ENCODE measurements at regions not wholly inside any gene's neighbourhood (a gene's known extent, or its start where the extent isn't known, plus 50 kb on each side); places are given as distances from the start of the nearest gene placed in this dataset.

DNA sequence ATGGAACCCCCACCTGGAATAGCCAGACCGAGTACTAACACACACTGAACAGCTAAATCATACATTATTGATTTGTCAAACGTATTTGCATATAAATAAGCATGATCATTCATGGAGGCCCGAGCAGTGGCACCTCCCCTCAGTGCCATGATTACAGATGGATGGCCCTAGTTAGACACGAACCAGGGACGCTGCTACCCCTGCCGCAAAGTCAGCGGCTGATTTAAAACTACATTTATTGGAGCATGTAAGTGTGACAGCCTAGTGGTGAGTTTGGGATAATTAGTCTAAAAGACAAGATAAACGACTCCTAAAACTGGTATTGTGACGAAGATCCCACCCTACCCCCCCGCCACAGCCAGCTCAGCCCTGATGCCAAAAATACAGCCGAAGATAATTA is 159.1 kb upstream of the MAFB start:
- CTCF ChIA-PET = interaction anchor here (0.6 to 1.7 kb wide), 3 partner anchors 23 to 115 kb away, joined by 3 to 6 read pairs (median 5); no protein-coding TSS in a partner anchor
- TF ChIP-seq, protein P1, sequence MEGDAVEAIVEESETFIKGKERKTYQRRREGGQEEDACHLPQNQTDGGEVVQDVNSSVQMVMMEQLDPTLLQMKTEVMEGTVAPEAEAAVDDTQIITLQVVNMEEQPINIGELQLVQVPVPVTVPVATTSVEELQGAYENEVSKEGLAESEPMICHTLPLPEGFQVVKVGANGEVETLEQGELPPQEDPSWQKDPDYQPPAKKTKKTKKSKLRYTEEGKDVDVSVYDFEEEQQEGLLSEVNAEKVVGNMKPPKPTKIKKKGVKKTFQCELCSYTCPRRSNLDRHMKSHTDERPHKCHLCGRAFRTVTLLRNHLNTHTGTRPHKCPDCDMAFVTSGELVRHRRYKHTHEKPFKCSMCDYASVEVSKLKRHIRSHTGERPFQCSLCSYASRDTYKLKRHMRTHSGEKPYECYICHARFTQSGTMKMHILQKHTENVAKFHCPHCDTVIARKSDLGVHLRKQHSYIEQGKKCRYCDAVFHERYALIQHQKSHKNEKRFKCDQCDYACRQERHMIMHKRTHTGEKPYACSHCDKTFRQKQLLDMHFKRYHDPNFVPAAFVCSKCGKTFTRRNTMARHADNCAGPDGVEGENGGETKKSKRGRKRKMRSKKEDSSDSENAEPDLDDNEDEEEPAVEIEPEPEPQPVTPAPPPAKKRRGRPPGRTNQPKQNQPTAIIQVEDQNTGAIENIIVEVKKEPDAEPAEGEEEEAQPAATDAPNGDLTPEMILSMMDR (conservative IDR thresholded peaks at IDR 0.05; ENCODE audit: low read depth) = no peak
- DNase-seq (ENCODE audit: low spot score) = no peak
- POLR2A ChIA-PET (ENCODE audit: low non-redundant PET) = no interaction called here
- no peak overlapping the region for H3K27ac ChIP-seq

DNA sequence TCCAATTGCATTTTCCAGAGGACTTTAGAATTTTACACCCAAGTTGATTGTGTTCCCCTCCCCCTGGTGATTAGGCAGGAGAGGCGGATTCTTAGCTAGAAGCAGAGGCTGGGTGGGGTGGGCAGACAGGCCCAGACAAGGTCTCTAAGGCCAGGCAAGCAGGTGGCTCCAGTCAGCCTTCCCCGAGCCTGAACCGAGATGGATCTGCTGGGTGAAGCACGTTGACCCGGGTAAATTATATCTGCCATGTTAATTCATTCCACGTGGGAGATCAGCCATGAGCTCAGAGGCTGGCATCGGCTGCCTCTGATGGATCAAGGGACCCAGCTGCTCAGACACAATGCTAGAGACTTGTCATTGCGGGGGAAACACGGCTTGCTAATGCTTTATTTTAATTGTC is 159.5 kb upstream of the MAFB start:
- TF ChIP-seq, protein P1 (conservative IDR thresholded peaks at IDR 0.05; ENCODE audit: low read depth) = no peak
- ChIA-PET POLR2A (ENCODE audit: low non-redundant PET) (no interaction called here), CTCF (interaction anchor here (0.6 to 1.7 kb wide), 4 partner anchors 12 to 114 kb away, joined by 3 to 8 read pairs (median 6); no protein-coding TSS in a partner anchor)
- no peak for DNase-seq (ENCODE audit: low spot score)
- no peak overlapping the region for H3K27ac ChIP-seq

DNA sequence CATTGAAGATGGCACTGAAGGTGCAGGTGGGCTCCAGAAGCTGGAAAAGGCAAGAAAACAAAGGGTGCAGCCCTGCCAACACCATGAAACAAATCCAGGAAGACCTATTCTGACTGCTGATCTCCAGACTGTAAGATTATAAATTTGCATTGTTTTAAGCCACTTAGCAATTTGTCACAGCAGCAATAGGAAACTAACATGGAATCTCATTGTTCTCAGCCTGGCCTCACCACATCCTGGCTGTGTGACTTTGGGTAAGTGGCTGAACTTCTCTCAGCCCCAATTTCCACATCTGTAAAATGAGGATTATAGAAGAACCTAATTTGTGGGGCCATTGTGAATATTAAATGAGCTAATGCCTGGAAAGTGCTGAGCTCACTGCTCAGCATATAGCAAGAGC is 160.4 kb upstream of the MAFB start:
- no peak overlapping the region for H3K27ac ChIP-seq
- POLR2A ChIA-PET (ENCODE audit: low non-redundant PET) = no interaction called here
- CTCF ChIA-PET = interaction anchor here (0.7 kb wide), 1 partner anchor 108 kb away, joined by 3 read pairs; no protein-coding TSS in a partner anchor
- TF ChIP-seq, protein P1 (conservative IDR thresholded peaks at IDR 0.05; ENCODE audit: low read depth) = no peak
- DNase-seq (ENCODE audit: low spot score) = no peak

DNA sequence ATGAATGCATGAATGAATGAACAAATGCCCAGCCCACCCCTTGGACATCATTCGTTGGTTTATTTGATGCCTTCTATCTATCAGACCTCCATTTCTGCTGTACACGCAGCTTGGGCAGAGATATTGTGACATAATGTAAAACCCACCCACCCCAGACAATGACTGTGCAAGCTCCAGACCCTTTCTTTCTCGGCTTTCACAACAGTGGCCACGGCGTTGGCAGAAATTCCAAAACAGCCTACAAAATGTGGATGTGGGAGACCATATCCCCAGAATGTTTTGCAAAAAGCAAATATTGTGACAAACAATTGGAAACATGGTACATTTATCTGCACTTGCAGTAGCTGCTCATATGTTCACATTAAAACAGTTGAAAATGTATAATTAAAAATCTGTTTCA is 162.0 kb upstream of the MAFB start:
- no peak overlapping the region for H3K27ac ChIP-seq
- CTCF ChIA-PET = interaction anchor here (1.0 kb wide), 1 partner anchor 12 kb away, joined by 3 read pairs; no protein-coding TSS in a partner anchor
- DNase-seq (ENCODE audit: low spot score) = no peak
- TF ChIP-seq, protein P1 (conservative IDR thresholded peaks at IDR 0.05; ENCODE audit: low read depth) = no peak
- POLR2A ChIA-PET (ENCODE audit: low non-redundant PET) = no interaction called here

DNA sequence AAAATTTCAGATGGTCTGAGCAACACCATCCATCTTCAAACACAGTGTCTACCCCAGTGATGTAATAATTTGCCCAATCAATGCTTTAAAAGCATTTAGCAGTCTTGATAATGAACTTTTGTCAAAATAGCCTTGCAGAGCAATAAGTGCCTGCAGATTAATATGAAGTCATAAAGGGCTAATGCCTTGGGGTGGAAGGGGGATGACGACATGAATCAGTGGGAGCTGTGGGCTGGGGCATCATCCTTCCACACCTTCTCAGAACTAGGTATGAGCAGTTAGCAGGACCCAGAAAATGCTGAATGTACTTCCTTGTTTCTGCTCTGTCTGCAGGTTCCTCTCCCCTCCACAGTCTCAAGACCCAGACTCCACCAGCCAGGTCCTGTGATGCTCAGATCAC is 166.2 kb upstream of the MAFB start:
- CTCF ChIA-PET = no interaction called here
- POLR2A ChIA-PET (ENCODE audit: low non-redundant PET) = no interaction called here
- H3K27ac ChIP-seq = no peak overlapping the region
- no peak for DNase-seq (ENCODE audit: low spot score)
- TF ChIP-seq, protein P1 (conservative IDR thresholded peaks at IDR 0.05; ENCODE audit: low read depth) = no peak

DNA sequence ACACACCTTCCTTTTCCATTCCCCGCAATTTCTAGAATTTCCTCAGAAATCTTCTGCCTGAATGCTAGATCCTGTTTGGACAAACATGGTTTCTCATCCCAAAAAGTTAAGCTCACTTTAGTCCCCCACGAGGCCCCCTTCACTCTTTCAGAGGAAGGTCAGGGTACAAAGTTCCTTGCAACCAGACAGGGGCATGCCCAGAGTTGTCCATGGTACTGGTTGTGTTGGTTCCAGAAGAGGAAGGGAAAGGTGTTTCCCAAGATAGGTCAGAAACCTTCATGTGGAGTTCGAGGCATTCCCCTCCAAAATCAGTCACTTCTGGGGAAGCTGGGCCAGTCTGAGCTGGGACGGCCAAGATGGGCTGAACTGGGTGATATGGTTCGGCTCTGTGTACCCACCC is 167.6 kb upstream of the MAFB start:
- CTCF ChIA-PET = interaction anchor here (0.6 kb wide), 1 partner anchor 80 kb away, joined by 4 read pairs; no protein-coding TSS in a partner anchor

More for the DNA sequence above, 167.6 kb upstream of the MAFB start:
- no peak for DNase-seq (ENCODE audit: low spot score)
- POLR2A ChIA-PET (ENCODE audit: low non-redundant PET) = no interaction called here
- TF ChIP-seq, protein P1 (conservative IDR thresholded peaks at IDR 0.05; ENCODE audit: low read depth) = no peak
- H3K27ac ChIP-seq = no peak overlapping the region

Measured in RWPE1 (cell line).